SJSA1 (cell line): ENCODE measurements at regions not wholly inside any gene's neighbourhood (a gene's known extent, or its start where the extent isn't known, plus 50 kb on each side); places are given as distances from the start of the nearest gene placed in this dataset.
"Not testable (repeated sequence)": the region's sequence is repeated elsewhere in the genome, so short reads cannot be mapped to it uniquely, and the experiment has no call there.

Source experiments
- DNase-seq, 2 experiments: peaks; one replicate each; pipeline ENCODE4 v3.0.0-alpha.2; 2015 to 2020; ENCODE audit warnings: low spot score in 2 of 2, low read depth in 1 of 2
- H3K27ac ChIP-seq: fragments of 250-450 bp; sonication (Bioruptor Pico); 2 replicates; pipeline ENCODE4 v1.5.1; 2020; ENCODE audit warnings: mild to moderate bottlenecking, moderate library complexity
- H3K27me3 ChIP-seq: fragments of 250-450 bp; sonication (Bioruptor Pico); replicated peaks from 2 replicates; pipeline ENCODE4 v1.5.1; 2020; ENCODE audit warnings: mild to moderate bottlenecking, moderate library complexity
- H3K36me3 ChIP-seq: fragments of 250-450 bp; sonication (Bioruptor Pico); 2 replicates; pipeline ENCODE4 v1.5.1; 2020; ENCODE audit warnings: mild to moderate bottlenecking
- H3K4me1 ChIP-seq: fragments of 250-450 bp; sonication (Bioruptor Pico); replicated peaks from 2 replicates; pipeline ENCODE4 v1.6.1; 2021; ENCODE audit warnings: mild to moderate bottlenecking
- H3K4me3 ChIP-seq: fragments of 250-450 bp; sonication (Bioruptor Pico); 2 replicates; pipeline ENCODE4 v1.5.1; 2020; ENCODE audit warnings: mild to moderate bottlenecking
- H3K9me3 ChIP-seq: fragments of 250-450 bp; sonication (Bioruptor Pico); replicated peaks from 2 replicates; pipeline ENCODE4 v1.5.1; 2020; ENCODE audit warnings: mild to moderate bottlenecking

DNA sequence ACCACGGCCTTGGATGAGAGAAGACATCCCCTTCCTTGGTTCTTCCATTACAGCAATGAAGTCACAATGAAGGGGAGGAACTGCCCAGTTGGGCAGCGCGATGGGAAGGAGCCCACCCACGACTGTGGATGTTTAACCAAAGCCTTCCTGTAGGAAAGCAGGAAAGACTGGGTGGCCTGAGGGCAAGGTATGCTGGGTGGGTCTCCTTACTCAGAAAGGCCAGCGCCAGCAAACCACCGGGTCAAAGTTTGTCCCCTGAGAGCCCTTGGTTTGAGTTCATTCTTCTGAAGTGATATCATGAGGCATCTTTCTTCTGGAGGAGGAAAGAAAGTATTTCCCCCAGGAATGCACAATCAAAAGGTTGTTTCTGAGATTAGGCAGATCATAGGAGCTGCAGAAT lies 105.2 kb downstream of the C16orf95 start:
- Histone ChIP-seq H3K4me3 (no peak overlapping the region), H3K27ac (peak overlapping the region; percentile 91), H3K27me3 (no peaks in the 10 kb centered on the region), H3K36me3 (peaks cover 7% of the 10 kb centered on the region), H3K4me1 (peaks cover 83% of the 10 kb centered on the region), H3K9me3 (no peaks in the 10 kb centered on the region)
- DNase-seq, result peak; percentile 99 to 100

DNA sequence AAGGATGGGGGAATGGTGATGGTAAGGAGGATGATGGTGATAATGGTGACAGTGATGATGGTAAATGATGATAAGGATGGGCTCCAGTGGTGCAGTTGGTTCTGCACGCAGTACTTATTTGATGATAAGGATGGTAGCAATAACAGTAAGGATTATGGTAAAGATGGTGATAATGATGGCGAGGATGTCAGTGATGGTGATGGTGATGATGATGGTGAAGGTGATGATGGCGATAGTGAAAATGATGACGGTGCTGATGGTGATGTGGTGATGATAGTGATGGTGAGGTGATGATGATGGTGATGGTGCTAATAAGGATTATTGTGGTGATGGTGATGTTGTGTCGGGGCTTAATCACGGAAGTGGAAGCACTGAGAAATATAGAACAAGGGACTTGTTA lies 103.7 kb downstream of the C16orf95 start:
- Histone ChIP-seq H3K27ac (peak overlapping the region; percentile 80), H3K4me3 (no peak overlapping the region)
- DNase-seq, result no peak

DNA sequence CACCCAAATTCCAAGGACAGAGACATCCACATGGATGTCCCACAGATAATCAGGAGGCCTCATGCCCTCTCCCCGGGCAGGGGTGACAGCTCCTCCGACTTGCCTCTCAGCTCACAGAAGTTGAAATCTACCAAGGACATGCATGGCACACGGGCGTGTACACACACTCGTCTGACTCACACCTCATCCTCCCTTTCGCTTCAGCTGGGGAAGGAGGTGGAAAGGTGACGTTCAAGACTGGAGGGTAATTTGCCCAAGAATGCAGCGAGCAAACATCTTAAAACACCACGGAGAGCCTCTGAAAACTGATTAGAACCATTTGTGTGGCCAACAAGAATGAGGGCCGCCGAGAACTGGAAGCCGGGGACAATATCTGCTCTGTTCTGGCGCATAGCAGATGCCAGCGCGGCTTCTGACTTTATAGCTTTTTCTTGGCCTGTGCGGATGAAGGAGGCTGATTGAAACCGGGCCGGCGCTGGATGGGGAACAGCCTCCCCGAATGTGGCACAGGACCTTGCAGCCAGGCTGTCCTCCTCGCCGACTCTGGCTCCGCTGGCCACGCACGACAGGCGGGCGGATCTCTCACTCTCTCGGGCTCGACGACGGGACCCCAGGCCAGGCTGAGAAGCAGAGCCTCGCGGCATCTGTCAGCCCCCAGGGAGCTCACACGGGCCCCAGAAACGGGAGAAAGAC lies 100.9 kb downstream of the C16orf95 start:
- Histone ChIP-seq H3K9me3 (no peaks in the 10 kb centered on the region), H3K36me3 (peaks cover 26% of the 10 kb centered on the region), H3K4me1 (peaks cover 72% of the 10 kb centered on the region), H3K4me3 (peak overlapping the region; percentile 37), H3K27me3 (no peaks in the 10 kb centered on the region), H3K27ac (peak overlapping the region; percentile 98)
- DNase-seq, result peak in 1 of 2 experiments; percentile 83

More for the DNA sequence above, 103.7 kb downstream of the C16orf95 start:
- peaks cover 72% of the 10 kb centered on the region for H3K4me1 ChIP-seq
- no peaks in the 10 kb centered on the region for H3K9me3 ChIP-seq
- H3K27me3 ChIP-seq, result no peaks in the 10 kb centered on the region
- peaks cover 7% of the 10 kb centered on the region for H3K36me3 ChIP-seq

DNA sequence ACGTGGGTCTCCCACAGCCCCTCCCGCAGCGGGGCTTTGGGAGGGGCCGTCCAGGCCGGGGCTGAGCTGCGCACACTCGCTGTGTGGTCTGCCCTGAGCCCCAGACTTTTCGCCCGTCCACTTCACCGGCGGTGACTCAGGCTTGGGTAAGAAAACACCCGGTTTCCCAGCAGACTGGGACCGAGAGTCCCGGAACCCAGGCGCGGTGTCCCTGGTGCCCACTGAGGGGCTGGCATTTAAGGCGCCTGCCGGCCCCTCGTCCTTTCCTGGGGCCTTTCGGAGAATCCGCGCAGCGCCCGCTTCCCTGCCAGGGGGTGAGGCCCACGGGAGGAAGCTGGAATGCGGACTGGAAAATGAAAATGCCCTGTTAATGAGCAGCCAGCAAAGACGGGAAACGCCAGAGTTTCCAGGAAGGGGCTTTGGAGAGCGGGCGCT lies 100.3 kb downstream of the C16orf95 start:
- Histone ChIP-seq H3K4me3 (peak overlapping the region; percentile 37), H3K27ac (peak overlapping the region; percentile 98), H3K36me3 (peaks cover 26% of the 10 kb centered on the region), H3K9me3 (no peaks in the 10 kb centered on the region), H3K27me3 (no peaks in the 10 kb centered on the region), H3K4me1 (peaks cover 66% of the 10 kb centered on the region)
- peak; percentile 97 for DNase-seq

DNA sequence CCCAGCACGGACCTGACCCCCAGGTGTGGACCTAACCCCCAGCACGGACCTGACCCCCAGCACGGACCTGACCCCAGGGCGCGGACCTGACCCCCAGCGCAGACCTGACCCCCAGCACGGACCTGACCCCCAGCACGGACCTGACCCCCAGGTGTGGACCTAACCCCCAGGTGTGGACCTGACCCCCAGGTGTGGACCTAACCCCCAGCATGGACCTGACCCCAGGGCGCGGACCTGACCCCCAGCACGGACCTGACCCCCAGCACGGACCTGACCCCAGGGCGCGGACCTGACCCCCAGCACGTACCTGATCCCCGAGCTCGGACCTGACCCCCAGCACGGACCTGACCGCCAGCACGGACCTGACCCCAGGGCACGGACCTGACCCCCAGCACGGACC lies 99.4 kb downstream of the C16orf95 start:
- peaks cover 26% of the 10 kb centered on the region for H3K36me3 ChIP-seq
- H3K27me3 ChIP-seq, H3K4me3 ChIP-seq, H3K9me3 ChIP-seq, DNase-seq, H3K27ac ChIP-seq: not testable (repeated sequence)
- H3K4me1 ChIP-seq, result peaks cover 59% of the 10 kb centered on the region

DNA sequence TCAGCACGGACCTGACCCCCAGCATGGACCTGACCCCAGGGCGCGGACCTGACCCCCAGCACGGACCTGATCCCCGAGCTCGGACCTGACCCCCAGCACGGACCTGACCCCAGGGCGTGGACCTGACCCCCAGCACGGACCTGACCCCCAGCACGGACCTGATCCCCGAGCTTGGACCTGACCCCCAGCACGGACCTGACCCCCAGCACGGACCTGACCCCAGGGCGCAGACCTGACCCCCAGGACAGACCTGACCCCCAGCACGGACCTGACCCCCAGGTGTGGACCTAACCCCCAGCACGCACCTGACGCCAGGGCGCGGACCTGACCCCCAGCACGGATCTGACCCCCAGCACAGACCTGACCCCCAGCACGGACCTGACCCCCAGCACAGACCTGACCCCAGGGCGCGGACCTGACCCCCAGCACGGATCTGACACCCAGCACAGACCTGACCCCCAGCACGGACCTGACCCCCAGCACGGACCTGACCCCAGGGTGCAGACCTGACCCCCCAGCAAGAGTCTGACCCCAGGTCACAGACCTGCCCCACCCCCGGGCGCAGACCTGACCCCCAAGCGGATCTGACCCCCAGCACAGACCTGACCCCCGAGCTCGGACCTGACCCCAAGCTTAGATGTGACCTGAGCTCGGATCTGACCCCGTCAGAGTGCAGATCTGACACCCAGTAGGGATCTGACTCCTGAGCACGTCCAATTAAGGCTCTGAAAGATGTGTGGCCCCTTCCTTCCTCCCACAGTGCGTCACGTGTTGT lies 98.7 kb downstream of the C16orf95 start:
- Histone ChIP-seq H3K36me3 (peaks cover 24% of the 10 kb centered on the region), H3K27ac (no peak overlapping the region), H3K4me1 (peaks cover 52% of the 10 kb centered on the region), H3K27me3 (no peaks in the 10 kb centered on the region), H3K9me3 (no peaks in the 10 kb centered on the region), H3K4me3 (no peak overlapping the region)
- no peak for DNase-seq

DNA sequence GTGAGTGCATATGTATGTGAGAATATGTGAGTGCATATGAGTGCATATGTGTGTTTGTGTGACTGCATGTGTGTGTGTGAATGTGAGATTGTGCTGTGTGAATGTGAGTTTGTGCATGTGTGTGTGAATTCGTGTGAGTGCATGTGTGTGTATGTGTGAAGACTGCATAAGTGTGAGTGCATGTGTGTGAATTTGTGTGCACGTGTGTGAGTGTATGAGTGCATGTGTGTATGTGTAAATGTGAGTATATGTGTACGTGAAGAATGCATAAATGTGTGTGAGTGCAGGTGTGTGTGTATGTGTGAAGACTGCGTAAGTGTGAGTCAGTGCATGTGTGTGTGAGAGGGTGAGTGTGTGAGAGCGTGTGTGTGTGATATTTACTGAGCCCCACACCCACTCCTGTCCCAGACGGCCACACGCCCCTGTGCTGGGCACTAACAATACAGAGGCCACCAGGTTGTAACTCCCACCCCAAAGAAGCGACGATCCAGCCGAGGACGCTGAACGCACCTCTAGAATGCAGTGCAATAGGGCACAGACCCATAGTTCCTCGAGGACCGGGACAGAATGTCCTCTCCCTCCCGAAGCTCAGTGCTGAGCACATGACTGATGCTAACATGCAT lies 97.8 kb downstream of the C16orf95 start:
- H3K27ac ChIP-seq, result no peak overlapping the region
- no peaks in the 10 kb centered on the region for H3K9me3 ChIP-seq
- H3K4me3 ChIP-seq, result no peak overlapping the region
- H3K36me3 ChIP-seq, result peaks cover 24% of the 10 kb centered on the region
- no peak for DNase-seq
- H3K4me1 ChIP-seq, result peaks cover 46% of the 10 kb centered on the region
- no peaks in the 10 kb centered on the region for H3K27me3 ChIP-seq

DNA sequence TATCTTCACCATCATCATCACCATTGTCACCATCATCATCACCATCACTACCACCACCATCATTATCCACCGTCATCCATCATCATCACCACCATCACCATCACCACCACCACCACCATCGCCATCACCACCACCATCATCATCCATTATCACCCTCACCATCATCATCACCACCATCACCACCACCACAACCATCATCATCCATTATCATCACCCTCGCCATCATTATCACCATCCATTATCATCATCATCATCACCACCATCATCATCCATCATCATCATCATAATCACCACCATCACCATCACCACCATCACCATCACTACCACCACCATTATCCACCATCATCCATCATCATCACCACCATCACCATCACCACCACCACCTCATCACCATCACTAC lies 95.6 kb downstream of the C16orf95 start:
- no peaks in the 10 kb centered on the region for H3K27me3 ChIP-seq
- peaks cover 19% of the 10 kb centered on the region for H3K36me3 ChIP-seq
- H3K9me3 ChIP-seq, result no peaks in the 10 kb centered on the region
- H3K4me1 ChIP-seq, result peaks cover 42% of the 10 kb centered on the region
- no peak for DNase-seq
- no peak overlapping the region for H3K4me3 ChIP-seq
- H3K27ac ChIP-seq, result no peak overlapping the region

DNA sequence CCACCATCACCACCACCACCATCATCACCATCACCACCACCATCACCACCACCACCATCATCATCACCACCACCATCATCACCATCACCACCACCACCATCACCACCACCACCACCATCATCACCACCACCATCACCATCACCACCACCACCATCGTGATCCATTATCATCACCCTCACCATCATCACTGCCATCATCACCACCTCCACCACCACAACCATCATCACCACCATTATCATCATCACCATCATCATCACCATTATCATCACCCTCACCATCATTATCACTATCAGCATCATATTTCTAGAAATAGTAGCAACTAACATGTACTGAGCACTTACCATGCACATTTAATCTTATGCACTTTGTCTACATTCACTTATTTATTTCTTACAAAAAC lies 94.9 kb downstream of the C16orf95 start:
- no peak for DNase-seq
- Histone ChIP-seq H3K9me3 (no peaks in the 10 kb centered on the region), H3K27me3 (no peaks in the 10 kb centered on the region)

DNA sequence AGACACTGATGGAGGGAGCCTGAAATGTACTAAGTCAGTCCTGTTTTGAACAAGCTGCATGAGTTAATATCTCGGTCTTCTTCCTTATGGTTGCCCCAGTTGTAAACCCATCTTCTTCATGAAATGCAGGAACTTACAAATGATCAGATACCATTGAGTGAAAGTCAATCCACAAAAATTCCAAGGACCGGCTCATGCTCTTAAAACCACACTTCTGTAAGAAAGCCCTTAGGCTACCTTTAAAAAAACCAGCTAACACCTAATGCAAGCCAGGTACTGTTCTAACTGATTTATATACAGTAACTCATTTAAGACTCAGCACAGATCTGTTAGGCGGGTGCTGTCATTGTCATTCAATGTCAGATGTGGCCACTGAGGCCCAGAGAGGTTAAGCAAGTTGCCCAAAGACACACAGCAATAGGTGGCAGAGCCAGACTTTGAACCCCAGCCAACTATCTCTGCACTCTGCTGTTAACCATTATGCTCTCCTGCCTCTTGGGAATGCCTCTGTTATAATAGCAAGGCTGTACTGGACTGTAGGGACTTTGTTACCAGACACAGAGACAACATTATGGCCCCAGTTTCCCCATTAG lies 93.4 kb downstream of the C16orf95 start:
- H3K27ac ChIP-seq, result no peak overlapping the region
- no peak for DNase-seq
- no peaks in the 10 kb centered on the region for H3K9me3 ChIP-seq

More for the DNA sequence above, 94.9 kb downstream of the C16orf95 start:
- Histone ChIP-seq H3K27ac (no peak overlapping the region), H3K4me1 (peaks cover 42% of the 10 kb centered on the region), H3K4me3 (no peak overlapping the region), H3K36me3 (peaks cover 19% of the 10 kb centered on the region)

DNA sequence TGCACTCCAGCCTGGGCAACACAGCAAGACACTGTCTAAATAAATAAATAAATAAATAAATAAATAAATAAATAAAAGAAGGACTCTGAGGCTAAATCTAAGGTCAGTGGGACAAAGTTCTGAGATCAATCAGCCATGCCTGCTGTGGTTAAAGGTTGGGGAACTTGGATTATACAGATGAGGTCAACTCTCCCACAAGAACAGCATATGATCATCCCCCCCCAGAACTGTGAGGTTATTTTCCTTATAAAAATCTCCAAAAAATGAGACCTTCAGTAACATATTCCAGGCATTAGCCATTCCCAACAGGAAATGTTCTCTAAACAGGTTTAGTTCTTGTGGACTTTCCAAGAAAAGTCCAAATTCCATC lies 90.3 kb downstream of the C16orf95 start:
- DNase-seq, result no peak
- peaks cover 43% of the 10 kb centered on the region for H3K4me1 ChIP-seq
- H3K27me3 ChIP-seq, result no peaks in the 10 kb centered on the region
- peak overlapping the region; percentile 90 for H3K27ac ChIP-seq
- H3K4me3 ChIP-seq, result no peak overlapping the region
- peaks cover under 1% of the 10 kb centered on the region; the same call in 1 of the 2 replicates for H3K9me3 ChIP-seq
- H3K36me3 ChIP-seq, result no peaks in the 10 kb centered on the region

More for the DNA sequence above, 93.4 kb downstream of the C16orf95 start:
- H3K4me1 ChIP-seq, result peaks cover 54% of the 10 kb centered on the region
- H3K36me3 ChIP-seq, result peaks cover 19% of the 10 kb centered on the region
- no peak overlapping the region for H3K4me3 ChIP-seq
- H3K27me3 ChIP-seq, result no peaks in the 10 kb centered on the region

DNA sequence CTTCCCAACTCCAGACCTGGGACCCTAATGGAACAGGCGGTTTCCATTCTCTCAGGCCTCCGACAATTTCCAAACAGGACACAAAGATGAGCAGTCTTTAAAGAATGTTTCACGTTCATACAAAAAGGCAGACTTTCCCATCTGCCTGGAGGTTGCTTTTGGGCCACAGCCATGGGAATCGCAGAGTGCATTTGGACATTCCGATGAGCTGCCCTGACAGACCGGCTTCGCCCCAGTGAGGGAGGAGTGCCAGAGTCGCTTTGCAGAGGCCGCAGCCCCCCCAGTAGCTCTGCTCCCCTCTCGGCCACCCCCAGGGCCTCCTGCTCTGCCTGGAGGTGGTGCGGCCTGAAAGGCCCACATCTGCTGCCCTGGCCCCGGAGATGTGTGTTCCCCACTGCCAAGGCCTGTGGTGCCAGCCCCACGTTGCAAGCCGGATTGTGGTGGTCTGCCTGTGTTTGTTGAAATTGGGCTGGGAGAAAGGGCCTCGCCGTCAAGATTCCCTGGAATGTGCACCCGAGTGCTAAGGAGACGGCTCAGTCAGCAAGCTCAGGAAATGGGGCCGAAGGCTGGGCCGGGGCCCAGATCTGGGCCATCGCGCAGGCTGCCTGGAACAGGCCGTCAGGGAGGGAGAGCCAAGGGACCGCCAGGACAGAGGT lies 89.8 kb downstream of the C16orf95 start:
- Histone ChIP-seq H3K27ac (peak overlapping the region; percentile 90), H3K4me3 (no peak overlapping the region), H3K4me1 (peaks cover 43% of the 10 kb centered on the region), H3K27me3 (no peaks in the 10 kb centered on the region), H3K9me3 (peaks cover 4% of the 10 kb centered on the region; the same call in 1 of the 2 replicates), H3K36me3 (no peaks in the 10 kb centered on the region)
- DNase-seq, result peak; percentile 93 to 96

DNA sequence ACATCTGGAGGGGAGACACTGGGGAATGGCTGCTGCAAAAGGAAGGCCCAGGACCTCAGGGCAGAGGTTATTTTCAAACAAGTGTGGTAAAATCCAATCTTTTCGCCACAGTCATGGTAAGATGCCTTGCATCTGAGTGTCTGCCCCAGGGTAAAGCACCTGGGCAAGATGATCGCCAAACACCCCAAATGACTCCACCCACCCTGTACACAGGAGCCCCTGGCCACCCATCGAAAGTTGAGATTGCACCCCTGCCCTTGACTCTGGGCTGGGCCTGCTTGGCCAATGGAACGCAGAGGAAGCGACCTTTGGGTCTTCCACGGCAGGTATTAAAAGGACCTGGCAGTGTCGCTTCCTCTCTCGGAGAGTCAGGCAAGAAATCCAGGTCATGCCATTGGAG lies 88.8 kb downstream of the C16orf95 start:
- peaks cover 50% of the 10 kb centered on the region for H3K4me1 ChIP-seq
- H3K4me3 ChIP-seq, result no peak overlapping the region
- H3K27ac ChIP-seq, result peak overlapping the region; percentile 90
- peaks cover 9% of the 10 kb centered on the region; the same call in 1 of the 2 replicates for H3K9me3 ChIP-seq
- H3K27me3 ChIP-seq, result no peaks in the 10 kb centered on the region
- no peaks in the 10 kb centered on the region for H3K36me3 ChIP-seq
- DNase-seq, result no peak
